NB4 (cell line): ENCODE measurements at regions not wholly inside any gene's neighbourhood (a gene's known extent, or its start where the extent isn't known, plus 50 kb on each side); places are given as distances from the start of the nearest gene placed in this dataset.

ENCODE experiments used
- MYC ChIP-seq: IDR thresholded peaks from 2 replicates; pipeline ENCODE4 v1.6.1; 2011; ENCODE audit warnings: low read depth, low read length
- POLR2A ChIP-seq: IDR thresholded peaks from 2 replicates; pipeline ENCODE4 v1.6.1; 2011; ENCODE audit warnings: mild to moderate bottlenecking; ENCODE audit not compliant: insufficient read length; ENCODE audit errors: extremely low read depth
- TF ChIP-seq, protein P1 (sequence below): IDR thresholded peaks from one replicate; pipeline ENCODE4 v1.5.1; 2012; ENCODE audit warnings: low read depth, low read length
- TF ChIP-seq, protein P2 (sequence below): IDR thresholded peaks from 2 replicates; pipeline ENCODE4 v1.6.1; 2011; ENCODE audit warnings: low read depth, low read length

DNA sequence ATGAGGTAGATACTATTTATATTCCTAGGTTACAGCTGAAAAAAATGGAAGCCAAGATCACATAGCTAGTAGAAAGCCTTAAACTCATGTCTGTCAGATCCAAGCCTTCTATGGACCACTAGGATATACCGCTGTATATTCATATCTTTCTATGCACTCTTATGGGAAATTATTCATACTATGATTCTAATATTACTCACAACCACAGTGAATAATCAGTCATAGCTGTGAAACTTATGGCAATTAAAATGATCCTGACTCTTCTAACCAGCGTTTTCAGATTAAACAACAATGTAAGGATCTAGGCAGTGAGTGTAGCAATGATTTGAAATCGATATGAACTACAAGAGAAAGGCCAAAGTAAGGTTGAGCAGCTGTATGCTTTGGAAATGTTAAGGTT, 111.0 kb downstream of the RASGEF1B start:
- TF ChIP-seq, protein P1, sequence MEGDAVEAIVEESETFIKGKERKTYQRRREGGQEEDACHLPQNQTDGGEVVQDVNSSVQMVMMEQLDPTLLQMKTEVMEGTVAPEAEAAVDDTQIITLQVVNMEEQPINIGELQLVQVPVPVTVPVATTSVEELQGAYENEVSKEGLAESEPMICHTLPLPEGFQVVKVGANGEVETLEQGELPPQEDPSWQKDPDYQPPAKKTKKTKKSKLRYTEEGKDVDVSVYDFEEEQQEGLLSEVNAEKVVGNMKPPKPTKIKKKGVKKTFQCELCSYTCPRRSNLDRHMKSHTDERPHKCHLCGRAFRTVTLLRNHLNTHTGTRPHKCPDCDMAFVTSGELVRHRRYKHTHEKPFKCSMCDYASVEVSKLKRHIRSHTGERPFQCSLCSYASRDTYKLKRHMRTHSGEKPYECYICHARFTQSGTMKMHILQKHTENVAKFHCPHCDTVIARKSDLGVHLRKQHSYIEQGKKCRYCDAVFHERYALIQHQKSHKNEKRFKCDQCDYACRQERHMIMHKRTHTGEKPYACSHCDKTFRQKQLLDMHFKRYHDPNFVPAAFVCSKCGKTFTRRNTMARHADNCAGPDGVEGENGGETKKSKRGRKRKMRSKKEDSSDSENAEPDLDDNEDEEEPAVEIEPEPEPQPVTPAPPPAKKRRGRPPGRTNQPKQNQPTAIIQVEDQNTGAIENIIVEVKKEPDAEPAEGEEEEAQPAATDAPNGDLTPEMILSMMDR = no peak
- TF ChIP-seq, protein P2, sequence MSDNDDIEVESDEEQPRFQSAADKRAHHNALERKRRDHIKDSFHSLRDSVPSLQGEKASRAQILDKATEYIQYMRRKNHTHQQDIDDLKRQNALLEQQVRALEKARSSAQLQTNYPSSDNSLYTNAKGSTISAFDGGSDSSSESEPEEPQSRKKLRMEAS = no peak
- TF ChIP-seq POLR2A = no peak
- TF ChIP-seq MYC = no peak
